ENCODE measurements at regions not wholly inside any gene's neighbourhood (a gene's known extent, or its start where the extent isn't known, plus 50 kb on each side); places are given as distances from the start of the nearest gene placed in this dataset.
A peak's percentile ranks its signal among the peaks of the same experiment; 100 is the strongest.
"Not testable (repeated sequence)": the region's sequence is repeated elsewhere in the genome, so short reads cannot be mapped to it uniquely, and the experiment has no call there.

GRCh38 chr10:8677642-8678041, 623.2 kb downstream of the GATA3 start:
- Histone ChIP-seq H3K23ac (ENCODE audit: low read length) (no peak overlapping the region), H3K36me3 (ENCODE audit: control insufficient read depth, insufficient read depth, low read length) (no peaks in the 10 kb centered on the region), H3K4me1 (ENCODE audit: control insufficient read depth, low read depth, low read length) (no peaks in the 10 kb centered on the region), H2BK5ac (ENCODE audit: low read length) (no peak overlapping the region), H4K5ac (ENCODE audit: low read length) (no peak overlapping the region), H3K56ac (ENCODE audit: low read length) (no peak overlapping the region), H3K27me3 (ENCODE audit: insufficient read depth, low read length, poor library complexity) (no peaks in the 10 kb centered on the region), H3K4me2 (ENCODE audit: low read length) (no peak overlapping the region), H2AK5ac (ENCODE audit: low read length) (no peak overlapping the region), H3K9ac (ENCODE audit: low read length) (no peak overlapping the region), H3K4me3 (ENCODE audit: low read length) (no peak overlapping the region), H3K27ac (ENCODE audit: low read depth, low read length) (no peak overlapping the region), H3K18ac (ENCODE audit: low read length) (no peak overlapping the region), H2BK15ac (replicated peaks; ENCODE audit: low read depth) (no peak overlapping the region), H3K79me1 (ENCODE audit: low read length) (no peaks in the 10 kb centered on the region), H3K4ac (ENCODE audit: low read depth, low read length) (no peak overlapping the region), H3K79me2 (ENCODE audit: control insufficient read depth, insufficient read depth, low read length) (no peaks in the 10 kb centered on the region), H2BK120ac (ENCODE audit: low read depth, low read length) (no peak overlapping the region), H4K8ac (ENCODE audit: low read depth, low read length) (no peak overlapping the region)
- no CpG with 5 or more reads among the region's 6 CpGs for WGBS (ENCODE audit: extremely low coverage, insufficient coverage, low lambda C conversion rate)
- no peak for DNase-seq

GRCh38 chr10:8684916-8685315, 630.4 kb downstream of the GATA3 start:
- no CpG with 5 or more reads among the region's 3 CpGs for whole genome bisulfite sequencing (ENCODE audit: extremely low coverage, insufficient coverage, low lambda C conversion rate)
- not testable (repeated sequence) for H3K4me1 ChIP-seq (ENCODE audit: control insufficient read depth, low read depth, low read length)

GRCh38 chr10:8688881-8689280, 634.4 kb downstream of the GATA3 start:
- Histone ChIP-seq H3K56ac (ENCODE audit: low read length) (no peak overlapping the region), H3K36me3 (ENCODE audit: control insufficient read depth, insufficient read depth, low read length) (no peaks in the 10 kb centered on the region), H3K79me2 (ENCODE audit: control insufficient read depth, insufficient read depth, low read length) (no peaks in the 10 kb centered on the region), H3K4me1 (ENCODE audit: control insufficient read depth, low read depth, low read length) (no peaks in the 10 kb centered on the region), H3K4ac (ENCODE audit: low read depth, low read length) (no peak overlapping the region), H4K5ac (ENCODE audit: low read length) (no peak overlapping the region), H3K27ac (ENCODE audit: low read depth, low read length) (no peak overlapping the region), H2BK5ac (ENCODE audit: low read length) (no peak overlapping the region), H3K79me1 (ENCODE audit: low read length) (no peaks in the 10 kb centered on the region), H4K8ac (ENCODE audit: low read depth, low read length) (no peak overlapping the region), H3K4me2 (ENCODE audit: low read length) (no peak overlapping the region), H3K9ac (ENCODE audit: low read length) (no peak overlapping the region), H3K18ac (ENCODE audit: low read length) (no peak overlapping the region), H3K27me3 (ENCODE audit: insufficient read depth, low read length, poor library complexity) (no peaks in the 10 kb centered on the region), H2BK120ac (ENCODE audit: low read depth, low read length) (no peak overlapping the region), H3K23ac (ENCODE audit: low read length) (no peak overlapping the region), H3K4me3 (ENCODE audit: low read length) (no peak overlapping the region), H2AK5ac (ENCODE audit: low read length) (no peak overlapping the region), H2BK15ac (replicated peaks; ENCODE audit: low read depth) (no peak overlapping the region)
- no CpG with 5 or more reads among the region's 4 CpGs for whole genome bisulfite sequencing (ENCODE audit: extremely low coverage, insufficient coverage, low lambda C conversion rate)
- no peak for DNase-seq

More at GRCh38 chr10:8684916-8685315, 630.4 kb downstream of the GATA3 start:
- not testable (repeated sequence) for H3K4ac ChIP-seq (ENCODE audit: low read depth, low read length); H3K4me3 ChIP-seq (ENCODE audit: low read length); H3K23ac ChIP-seq (ENCODE audit: low read length); H3K79me2 ChIP-seq (ENCODE audit: control insufficient read depth, insufficient read depth, low read length); DNase-seq; H2BK120ac ChIP-seq (ENCODE audit: low read depth, low read length); H2BK15ac ChIP-seq (replicated peaks; ENCODE audit: low read depth); H3K36me3 ChIP-seq (ENCODE audit: control insufficient read depth, insufficient read depth, low read length); H3K18ac ChIP-seq (ENCODE audit: low read length); H4K8ac ChIP-seq (ENCODE audit: low read depth, low read length); H3K56ac ChIP-seq (ENCODE audit: low read length); H2AK5ac ChIP-seq (ENCODE audit: low read length); H3K27ac ChIP-seq (ENCODE audit: low read depth, low read length); H3K9ac ChIP-seq (ENCODE audit: low read length); H2BK5ac ChIP-seq (ENCODE audit: low read length); H3K4me2 ChIP-seq (ENCODE audit: low read length); H3K27me3 ChIP-seq (ENCODE audit: insufficient read depth, low read length, poor library complexity); H3K79me1 ChIP-seq (ENCODE audit: low read length); H4K5ac ChIP-seq (ENCODE audit: low read length)

GRCh38 chr10:8691498-8692017, 637.1 kb downstream of the GATA3 start:
- Histone ChIP-seq H3K56ac (ENCODE audit: low read length) (no peak overlapping the region), H2BK5ac (ENCODE audit: low read length) (no peak overlapping the region), H2BK15ac (replicated peaks; ENCODE audit: low read depth) (no peak overlapping the region), H3K18ac (ENCODE audit: low read length) (no peak overlapping the region), H3K27me3 (ENCODE audit: insufficient read depth, low read length, poor library complexity) (no peaks in the 10 kb centered on the region), H4K5ac (ENCODE audit: low read length) (no peak overlapping the region), H3K4me3 (ENCODE audit: low read length) (no peak overlapping the region), H3K9ac (ENCODE audit: low read length) (no peak overlapping the region), H3K79me1 (ENCODE audit: low read length) (no peaks in the 10 kb centered on the region), H2BK120ac (ENCODE audit: low read depth, low read length) (no peak overlapping the region), H3K4ac (ENCODE audit: low read depth, low read length) (peak overlapping the region; percentile 16), H3K27ac (ENCODE audit: low read depth, low read length) (no peak overlapping the region), H3K4me1 (ENCODE audit: control insufficient read depth, low read depth, low read length) (no peaks in the 10 kb centered on the region), H3K23ac (ENCODE audit: low read length) (no peak overlapping the region), H3K36me3 (ENCODE audit: control insufficient read depth, insufficient read depth, low read length) (no peaks in the 10 kb centered on the region), H4K8ac (ENCODE audit: low read depth, low read length) (no peak overlapping the region), H3K79me2 (ENCODE audit: control insufficient read depth, insufficient read depth, low read length) (no peaks in the 10 kb centered on the region), H2AK5ac (ENCODE audit: low read length) (no peak overlapping the region), H3K4me2 (ENCODE audit: low read length) (no peak overlapping the region)
- no peak for DNase-seq
- no CpG with 5 or more reads among the region's 5 CpGs for WGBS (ENCODE audit: extremely low coverage, insufficient coverage, low lambda C conversion rate)

GRCh38 chr10:8693635-8694034, 639.1 kb downstream of the GATA3 start:
- not testable (repeated sequence) for H3K27ac ChIP-seq (ENCODE audit: low read depth, low read length); H3K9ac ChIP-seq (ENCODE audit: low read length); H2BK5ac ChIP-seq (ENCODE audit: low read length); H3K18ac ChIP-seq (ENCODE audit: low read length); H4K5ac ChIP-seq (ENCODE audit: low read length); DNase-seq; H2AK5ac ChIP-seq (ENCODE audit: low read length); H3K79me1 ChIP-seq (ENCODE audit: low read length); H3K56ac ChIP-seq (ENCODE audit: low read length); H3K23ac ChIP-seq (ENCODE audit: low read length); H4K8ac ChIP-seq (ENCODE audit: low read depth, low read length); H3K36me3 ChIP-seq (ENCODE audit: control insufficient read depth, insufficient read depth, low read length); H2BK120ac ChIP-seq (ENCODE audit: low read depth, low read length); H2BK15ac ChIP-seq (replicated peaks; ENCODE audit: low read depth); H3K4ac ChIP-seq (ENCODE audit: low read depth, low read length); H3K4me3 ChIP-seq (ENCODE audit: low read length); H3K4me2 ChIP-seq (ENCODE audit: low read length); H3K79me2 ChIP-seq (ENCODE audit: control insufficient read depth, insufficient read depth, low read length); H3K4me1 ChIP-seq (ENCODE audit: control insufficient read depth, low read depth, low read length); H3K27me3 ChIP-seq (ENCODE audit: insufficient read depth, low read length, poor library complexity)
- WGBS (ENCODE audit: extremely low coverage, insufficient coverage, low lambda C conversion rate): no CpG with 5 or more reads among the region's 2 CpGs

GRCh38 chr10:8696746-8697145, 642.3 kb downstream of the GATA3 start:
- H3K56ac ChIP-seq (ENCODE audit: low read length): no peak overlapping the region
- H4K5ac ChIP-seq (ENCODE audit: low read length): no peak overlapping the region
- H2BK120ac ChIP-seq (ENCODE audit: low read depth, low read length): no peak overlapping the region
- H3K9ac ChIP-seq (ENCODE audit: low read length): no peak overlapping the region
- H3K18ac ChIP-seq (ENCODE audit: low read length): no peak overlapping the region
- no peak overlapping the region for H2BK15ac ChIP-seq (replicated peaks; ENCODE audit: low read depth)
- no peak for DNase-seq
- H3K23ac ChIP-seq (ENCODE audit: low read length): no peak overlapping the region
- no peaks in the 10 kb centered on the region for H3K79me2 ChIP-seq (ENCODE audit: control insufficient read depth, insufficient read depth, low read length)
- H2BK5ac ChIP-seq (ENCODE audit: low read length): no peak overlapping the region
- no peak overlapping the region for H3K4ac ChIP-seq (ENCODE audit: low read depth, low read length)
- H3K4me1 ChIP-seq (ENCODE audit: control insufficient read depth, low read depth, low read length): no peaks in the 10 kb centered on the region
- H4K8ac ChIP-seq (ENCODE audit: low read depth, low read length): no peak overlapping the region
- no peaks in the 10 kb centered on the region for H3K79me1 ChIP-seq (ENCODE audit: low read length)
- H3K4me2 ChIP-seq (ENCODE audit: low read length): no peak overlapping the region
- no peaks in the 10 kb centered on the region for H3K36me3 ChIP-seq (ENCODE audit: control insufficient read depth, insufficient read depth, low read length)
- no peak overlapping the region for H3K27ac ChIP-seq (ENCODE audit: low read depth, low read length)
- H2AK5ac ChIP-seq (ENCODE audit: low read length): no peak overlapping the region
- H3K27me3 ChIP-seq (ENCODE audit: insufficient read depth, low read length, poor library complexity): no peaks in the 10 kb centered on the region
- H3K4me3 ChIP-seq (ENCODE audit: low read length): no peak overlapping the region
- no CpG with 5 or more reads among the region's 6 CpGs for WGBS (ENCODE audit: extremely low coverage, insufficient coverage, low lambda C conversion rate)

Data from mesendoderm (in vitro differentiated cells).